ENCODE measurements at regions not wholly inside any gene's neighbourhood (a gene's known extent, or its start where the extent isn't known, plus 50 kb on each side); places are given as distances from the start of the nearest gene placed in this dataset.

- no peak for DNase-seq
These were observed 427.5 kb downstream of the NPHP4 start for GRCh38 chr1:5564578-5565257.

- no peak for DNase-seq
These were observed 428.2 kb downstream of the NPHP4 start for GRCh38 chr1:5563861-5564577.

GRCh38 chr1:5562769-5563168, 429.5 kb downstream of the NPHP4 start:
- DNase-seq = no peak

- no peak for DNase-seq
These were observed 429.9 kb downstream of the NPHP4 start for GRCh38 chr1:5562331-5562730.

- DNase-seq = no peak
These were observed 433.1 kb downstream of the NPHP4 start for GRCh38 chr1:5559078-5559477.

GRCh38 chr1:5555853-5556252, 436.4 kb downstream of the NPHP4 start:
- DNase-seq = no peak

- no peak for DNase-seq
These were observed 437.4 kb downstream of the NPHP4 start for GRCh38 chr1:5554784-5555183.

GRCh38 chr1:5554111-5554510, 438.1 kb downstream of the NPHP4 start:
- no peak for DNase-seq

- no peak for DNase-seq
These were observed 439.3 kb downstream of the NPHP4 start for GRCh38 chr1:5552787-5553484.

GRCh38 chr1:5551274-5551975, 440.8 kb downstream of the NPHP4 start:
- DNase-seq = peak; percentile 68

GRCh38 chr1:5548266-5548665, 444.0 kb downstream of the NPHP4 start:
- no peak for DNase-seq

GRCh38 chr1:5543235-5543634, 449.0 kb downstream of the NPHP4 start:
- no peak for DNase-seq

- no peak for DNase-seq
These were observed 459.4 kb downstream of the NPHP4 start for GRCh38 chr1:5532811-5533210.

GRCh38 chr1:5526822-5527551, 465.2 kb downstream of the NPHP4 start:
- no peak for DNase-seq

GRCh38 chr1:5526385-5526750, 465.9 kb downstream of the NPHP4 start:
- no peak for DNase-seq

- DNase-seq = no peak
These were observed 466.4 kb downstream of the NPHP4 start for GRCh38 chr1:5525597-5526384.

GRCh38 chr1:5522531-5523145, 469.6 kb downstream of the NPHP4 start:
- no peak for DNase-seq

- no peak for DNase-seq
These were observed 472.7 kb downstream of the NPHP4 start for GRCh38 chr1:5519366-5520135.

GRCh38 chr1:5516756-5517155, 475.5 kb downstream of the NPHP4 start:
- no peak for DNase-seq

- no peak for DNase-seq
These were observed 476.7 kb downstream of the NPHP4 start for GRCh38 chr1:5515501-5515900.
